ENCODE measurements at regions not wholly inside any gene's neighbourhood (a gene's known extent, or its start where the extent isn't known, plus 50 kb on each side); places are given as distances from the start of the nearest gene placed in this dataset.

DNA sequence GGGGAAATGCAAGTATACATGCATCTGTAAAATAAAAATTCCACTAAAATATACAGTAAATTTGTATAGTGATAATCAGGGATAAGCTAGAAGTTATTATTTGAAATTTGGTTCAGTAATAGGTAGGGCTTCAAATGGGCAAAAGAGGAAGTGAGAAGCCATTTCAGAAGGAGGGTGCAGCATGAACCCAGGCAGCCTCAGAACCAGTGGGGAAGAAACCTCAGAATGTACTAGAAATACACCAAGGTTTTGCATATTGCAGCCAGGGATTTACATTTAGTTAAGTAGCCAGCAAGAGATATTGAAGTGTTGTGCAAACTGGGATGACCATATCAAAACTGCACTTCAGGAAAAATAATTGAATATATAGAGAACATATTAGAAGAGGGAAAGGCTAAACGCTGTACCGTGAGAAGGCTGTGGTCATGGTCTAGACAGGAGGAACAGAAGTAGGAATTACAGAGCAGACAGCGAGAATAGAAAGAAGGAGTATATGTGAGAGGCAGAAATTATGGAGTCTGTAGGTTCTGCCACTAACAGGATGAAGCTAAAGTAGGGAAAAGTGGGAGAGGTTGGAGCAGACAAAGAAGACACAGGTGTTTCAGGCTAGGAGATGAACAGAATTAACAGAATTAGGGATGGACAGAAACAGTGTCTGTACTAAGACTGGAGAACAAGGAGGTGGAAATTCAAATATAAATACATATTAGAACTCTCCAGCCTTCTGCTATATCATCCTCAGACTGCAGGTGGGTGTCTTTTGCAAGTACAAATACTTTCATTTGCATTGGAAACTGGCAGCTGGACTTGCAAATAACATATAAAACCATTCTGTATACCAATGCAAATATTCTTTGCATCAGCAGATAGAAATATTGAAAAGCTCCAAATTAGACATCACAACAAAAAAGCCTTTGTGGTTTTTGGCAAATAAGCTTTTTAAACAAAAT is 335.6 kb downstream of the ZNF608 start:
- TF ChIP-seq, protein P1, sequence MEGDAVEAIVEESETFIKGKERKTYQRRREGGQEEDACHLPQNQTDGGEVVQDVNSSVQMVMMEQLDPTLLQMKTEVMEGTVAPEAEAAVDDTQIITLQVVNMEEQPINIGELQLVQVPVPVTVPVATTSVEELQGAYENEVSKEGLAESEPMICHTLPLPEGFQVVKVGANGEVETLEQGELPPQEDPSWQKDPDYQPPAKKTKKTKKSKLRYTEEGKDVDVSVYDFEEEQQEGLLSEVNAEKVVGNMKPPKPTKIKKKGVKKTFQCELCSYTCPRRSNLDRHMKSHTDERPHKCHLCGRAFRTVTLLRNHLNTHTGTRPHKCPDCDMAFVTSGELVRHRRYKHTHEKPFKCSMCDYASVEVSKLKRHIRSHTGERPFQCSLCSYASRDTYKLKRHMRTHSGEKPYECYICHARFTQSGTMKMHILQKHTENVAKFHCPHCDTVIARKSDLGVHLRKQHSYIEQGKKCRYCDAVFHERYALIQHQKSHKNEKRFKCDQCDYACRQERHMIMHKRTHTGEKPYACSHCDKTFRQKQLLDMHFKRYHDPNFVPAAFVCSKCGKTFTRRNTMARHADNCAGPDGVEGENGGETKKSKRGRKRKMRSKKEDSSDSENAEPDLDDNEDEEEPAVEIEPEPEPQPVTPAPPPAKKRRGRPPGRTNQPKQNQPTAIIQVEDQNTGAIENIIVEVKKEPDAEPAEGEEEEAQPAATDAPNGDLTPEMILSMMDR (IDR thresholded peaks at IDR 0.05 in 8 of 11, conservative IDR thresholded peaks at IDR 0.05 in 3 of 11), result no peak
- no peak for TF ChIP-seq POLR2A (IDR thresholded peaks at IDR 0.05)

All from spleen (tissue), 7 donors.